ENCODE measurements at regions not wholly inside any gene's neighbourhood (a gene's known extent, or its start where the extent isn't known, plus 50 kb on each side); places are given as distances from the start of the nearest gene placed in this dataset.

DNA sequence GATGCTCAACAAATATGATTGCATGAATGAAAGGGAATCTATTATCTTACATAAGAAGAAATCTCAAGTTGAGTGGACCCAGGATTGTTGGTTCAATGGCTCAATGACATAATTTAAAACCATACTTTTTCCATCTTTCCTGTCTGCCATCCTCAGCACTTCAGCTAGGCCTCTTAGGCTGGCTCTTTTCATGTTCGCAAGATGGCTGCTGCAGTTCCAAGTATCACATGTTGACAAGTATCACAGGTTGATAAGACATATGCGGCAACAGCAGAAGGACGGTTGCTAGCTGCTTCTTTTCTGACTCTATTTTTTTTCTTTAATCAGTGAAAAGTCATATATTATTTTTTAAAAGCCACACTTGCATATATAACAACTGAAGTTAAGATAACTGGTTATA lies 79.0 kb upstream of the CDK6 start:
- FAIRE-seq: no peak

More for the DNA sequence above, 79.0 kb upstream of the CDK6 start:
- H3K18ac ChIP-seq (ENCODE audit: extremely low read depth, low read length): no peak overlapping the region
- H4K5ac ChIP-seq (ENCODE audit: insufficient read length, low read depth, low read length): no peak overlapping the region
- no peak for DNase-seq (ENCODE audit: low read depth in 1 of 2, low spot score in 2 of 2)
- WGBS, 2 experiments (ENCODE audit: extremely low coverage in 1 of 2, insufficient coverage in 1 of 2, insufficient read length in 1 of 2, insufficient replicate concordance in 2 of 2, low coverage in 1 of 2, low lambda C conversion rate in 2 of 2, missing lambda C conversion rate in 1 of 2): 93% methylated on average over 3 of the region's 3 CpGs; no CpG with 5 or more reads in 1 of the 2 experiments
- no peak overlapping the region for H3K14ac ChIP-seq (ENCODE audit: insufficient read length)
- H3K36me3 ChIP-seq (ENCODE audit: control insufficient read depth in 2 of 4, insufficient read depth in 4 of 4, low read length in 3 of 4): no peaks in the 10 kb centered on the region
- no peak overlapping the region for H2AFZ ChIP-seq (ENCODE audit: low read length)
- no peaks in the 10 kb centered on the region for H3K79me1 ChIP-seq (ENCODE audit: low read depth, low read length)
- H3K27ac ChIP-seq (ENCODE audit: low read depth, low read length): no peak overlapping the region
- peaks cover 2 to 8% (median 5%) of the 10 kb centered on the region in 4 experiments; a peak in 5 of 7 replicates for H3K4me1 ChIP-seq (replicated peaks in 1 of 4; ENCODE audit: control insufficient read depth in 3 of 4, insufficient read depth in 4 of 4, low read length in 3 of 4)
- H3K4me2 ChIP-seq (ENCODE audit: insufficient read depth in 1 of 2, low read depth in 2 of 2, low read length in 2 of 2): no peak overlapping the region
- no peak overlapping the region for H2AK5ac ChIP-seq (ENCODE audit: low read depth, low read length)
- no peak overlapping the region for H2BK120ac ChIP-seq (replicated peaks; ENCODE audit: low read depth, low read length)
- no peaks in the 10 kb centered on the region for H3K23me2 ChIP-seq (ENCODE audit: low read depth, low read length)
- no peak overlapping the region for H3K56ac ChIP-seq (replicated peaks; ENCODE audit: insufficient read length, low read depth, low read length)
- H3K9ac ChIP-seq (replicated peaks in 1 of 4; ENCODE audit: extremely low read depth in 1 of 4, low read depth in 3 of 4, low read length in 3 of 4): no peak overlapping the region
- no peak overlapping the region for H2BK20ac ChIP-seq (ENCODE audit: low read length)
- H4K91ac ChIP-seq (replicated peaks; ENCODE audit: insufficient read length, low read length): no peak overlapping the region
- H3K27me3 ChIP-seq (replicated peaks in 1 of 4; ENCODE audit: control insufficient read depth in 3 of 4, extremely low read depth in 1 of 4, insufficient read depth in 3 of 4, low read length in 3 of 4): no peaks in the 10 kb centered on the region
- ChIA-PET POLR2A (ENCODE audit: partially characterized antibody) (interaction anchor here (1.6 kb wide), 1 partner anchor 11 kb away, joined by 3 read pairs; no protein-coding TSS in a partner anchor), CTCF (ENCODE audit: partially characterized antibody) (interaction anchor here (0.6 to 2.1 kb wide), 7 partner anchors 10 to 368 kb away, joined by 3 to 6 read pairs (median 4); no protein-coding TSS in a partner anchor)
- H3K23ac ChIP-seq (ENCODE audit: insufficient read length): no peak overlapping the region
- H3K9me3 ChIP-seq (ENCODE audit: insufficient read depth in 2 of 2, low read depth in 1 of 2, low read length in 1 of 2): no peaks in the 10 kb centered on the region
- no peak overlapping the region for H2BK12ac ChIP-seq (ENCODE audit: low read depth, low read length)
- no peak overlapping the region for H2BK5ac ChIP-seq (ENCODE audit: low read depth, low read length)
- TF ChIP-seq YY1 (IDR thresholded peaks at IDR 0.05; ENCODE audit: low read depth, low read length) (peak; percentile 40; the same call in 1 of the 2 replicates), ZNF274 (IDR thresholded peaks at IDR 0.05; ENCODE audit: borderline replicate concordance, extremely low read depth, low read length) (no peak), KDM5A (IDR thresholded peaks at IDR 0.05; ENCODE audit: low read length) (no peak), JUND (IDR thresholded peaks at IDR 0.05; ENCODE audit: low read length) (no peak)
- no peak overlapping the region for H3K4me3 ChIP-seq (ENCODE audit: extremely low read depth in 1 of 4, insufficient read depth in 2 of 4, low read depth in 3 of 4, low read length in 4 of 4)
- no peak overlapping the region for H4K8ac ChIP-seq (ENCODE audit: extremely low read depth, insufficient read depth, low read length)
- H3K4ac ChIP-seq (replicated peaks; ENCODE audit: insufficient read length, low read depth, low read length): no peak overlapping the region
- H4K20me1 ChIP-seq (replicated peaks in 1 of 2; ENCODE audit: control insufficient read depth in 1 of 2, insufficient read depth in 2 of 2, low read length in 2 of 2): no peaks in the 10 kb centered on the region
- no peaks in the 10 kb centered on the region for H3K79me2 ChIP-seq (ENCODE audit: control insufficient read depth in 1 of 2, insufficient read depth in 2 of 2, low read length in 2 of 2)
- no peak overlapping the region for H2BK15ac ChIP-seq (ENCODE audit: low read length)
